GM21360 (cell line): ENCODE measurements at regions not wholly inside any gene's neighbourhood (a gene's known extent, or its start where the extent isn't known, plus 50 kb on each side); places are given as distances from the start of the nearest gene placed in this dataset.

ENCODE experiments used
- ATAC-seq: cut with Tn5 transposase; IDR thresholded peaks from one replicate; pipeline ENCODE4 v1.9.1; 2021; ENCODE audit warnings: mild to moderate bottlenecking, moderate library complexity; ENCODE audit not compliant: unreplicated experiment

DNA sequence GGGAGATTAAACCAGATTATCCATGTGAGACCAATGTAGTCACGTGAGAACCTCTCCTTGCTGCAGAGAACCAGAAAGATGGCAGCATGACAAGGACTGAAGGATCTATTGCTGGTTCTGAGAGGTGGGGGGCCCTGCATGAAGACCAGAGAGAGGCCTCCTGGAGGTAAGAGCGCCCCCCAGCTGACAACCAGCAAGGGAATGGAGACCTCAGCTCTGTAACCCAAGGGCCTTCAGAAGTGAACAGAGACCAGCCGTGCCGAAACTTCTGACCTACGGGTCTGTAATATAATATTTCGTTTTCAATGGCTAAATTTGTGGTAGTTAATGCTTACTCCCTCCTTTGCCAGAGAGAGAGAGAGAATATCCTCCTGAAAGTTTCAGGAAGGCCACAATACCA lies 524.1 kb upstream of the TBX3 start:
- ATAC-seq = no peak

DNA sequence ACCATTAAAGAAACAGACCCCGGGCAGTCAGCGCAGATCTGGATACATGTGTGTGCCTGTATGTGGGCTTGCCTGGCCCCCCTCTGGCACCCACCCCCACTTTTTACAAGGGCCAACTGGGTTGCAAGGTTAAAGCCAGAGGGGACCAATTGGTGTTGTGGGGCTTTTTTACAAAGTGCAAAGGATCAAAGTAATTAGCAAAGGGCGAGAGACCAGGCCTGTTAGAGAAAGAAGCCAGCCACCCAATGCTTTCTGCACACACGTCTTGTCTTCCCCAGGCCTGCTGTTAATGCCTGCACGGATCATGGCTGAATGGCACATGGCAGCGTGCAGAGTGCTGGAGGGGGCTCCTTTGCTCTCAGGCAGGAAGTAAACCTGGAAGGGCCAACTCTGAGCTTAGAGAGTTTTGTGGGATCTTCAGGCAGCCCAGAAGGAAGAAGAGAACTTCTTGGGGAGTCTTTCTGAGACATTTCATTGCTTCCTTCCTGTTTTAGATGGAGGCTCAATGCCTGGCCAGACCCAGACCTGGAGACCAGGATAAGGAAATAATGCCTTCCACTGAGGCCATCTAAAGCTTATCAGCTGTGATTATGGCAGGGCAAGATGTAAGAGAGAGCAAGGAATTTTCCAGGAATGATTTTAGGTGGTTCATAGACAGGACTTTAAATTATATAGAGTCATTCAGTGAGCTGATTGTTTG lies 523.4 kb upstream of the TBX3 start:
- no peak for ATAC-seq

DNA sequence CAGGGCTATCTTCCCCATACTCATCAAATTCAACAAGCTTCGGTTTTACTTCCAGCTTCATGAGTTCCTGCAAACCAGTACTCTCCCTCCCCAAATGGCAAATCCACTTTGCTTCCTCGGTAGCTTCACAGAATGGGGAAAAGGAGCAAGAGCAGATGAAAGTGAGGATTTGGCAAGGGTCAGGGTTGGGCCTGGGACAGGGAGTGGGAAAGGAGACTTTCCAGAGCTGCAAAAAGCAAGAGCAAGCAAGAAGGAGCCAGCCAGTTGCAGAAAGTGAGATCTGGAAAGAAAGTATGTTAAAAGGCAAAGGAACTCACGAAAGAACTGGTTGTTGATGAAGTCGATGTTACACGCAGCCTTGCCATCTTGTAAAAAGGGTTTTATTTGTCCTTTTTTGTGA lies 522.8 kb upstream of the TBX3 start:
- no peak for ATAC-seq

DNA sequence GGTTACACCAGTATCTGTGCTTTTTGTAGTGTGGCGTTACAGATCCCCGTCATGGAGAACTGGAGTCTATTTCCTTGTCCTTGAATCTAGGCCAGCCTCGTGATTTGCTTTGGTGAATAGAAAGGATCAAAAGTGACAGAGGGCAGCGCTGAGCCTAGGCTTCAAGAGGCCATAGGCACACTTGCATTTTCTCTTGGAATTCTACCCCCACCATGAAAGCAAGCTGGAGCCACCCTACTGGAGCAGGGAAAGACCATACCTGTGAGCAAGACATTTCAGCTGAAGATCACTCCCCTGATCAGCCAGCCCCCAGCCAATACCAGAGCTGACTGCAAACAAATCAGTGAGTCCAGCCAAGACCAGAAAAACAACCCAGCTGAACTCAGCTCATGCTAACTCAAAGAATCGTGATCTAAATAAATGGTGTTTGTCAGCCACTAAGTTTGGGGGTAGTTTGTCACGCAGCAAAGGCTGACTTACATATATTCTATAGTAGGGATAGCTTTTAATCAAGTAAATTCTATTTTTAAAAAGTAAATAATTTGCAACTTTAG lies 521.9 kb upstream of the TBX3 start:
- ATAC-seq = no peak

DNA sequence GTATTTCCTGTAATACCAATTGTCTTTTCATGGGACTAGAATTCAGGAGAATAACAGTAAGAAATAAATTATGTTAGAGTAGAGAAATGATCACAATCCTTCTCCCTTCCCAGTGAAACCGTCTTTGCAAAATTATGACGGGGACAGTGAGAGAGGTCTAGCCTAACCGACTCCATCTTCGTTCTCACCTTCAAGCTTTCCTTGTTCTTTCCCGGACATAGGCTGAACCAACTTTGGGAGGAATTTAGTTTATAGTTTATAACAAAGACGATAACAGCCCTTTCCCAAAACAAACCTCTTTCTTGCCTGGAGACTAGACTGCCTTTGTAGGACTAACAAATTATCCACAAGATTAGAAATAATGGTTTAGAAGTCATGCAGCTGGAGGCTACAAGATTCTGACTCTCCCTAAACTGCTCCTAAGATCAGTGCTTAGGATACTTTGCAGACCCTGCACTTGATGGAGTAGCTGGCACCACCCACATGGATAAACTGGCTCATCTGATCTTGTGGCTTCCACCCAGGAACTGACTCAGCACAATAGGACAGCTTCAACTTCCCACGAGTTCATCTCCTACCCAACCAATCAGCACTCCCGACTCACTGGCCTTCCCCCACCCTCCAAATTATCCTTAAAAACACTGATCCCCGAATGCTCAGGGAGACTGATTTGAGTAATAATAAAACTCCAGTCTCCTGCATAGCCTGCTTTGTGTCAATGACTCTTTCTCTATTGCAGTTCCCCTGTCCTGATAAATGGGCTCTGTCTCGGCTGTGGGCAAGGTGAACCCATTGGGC lies 521.2 kb upstream of the TBX3 start:
- ATAC-seq = no peak

DNA sequence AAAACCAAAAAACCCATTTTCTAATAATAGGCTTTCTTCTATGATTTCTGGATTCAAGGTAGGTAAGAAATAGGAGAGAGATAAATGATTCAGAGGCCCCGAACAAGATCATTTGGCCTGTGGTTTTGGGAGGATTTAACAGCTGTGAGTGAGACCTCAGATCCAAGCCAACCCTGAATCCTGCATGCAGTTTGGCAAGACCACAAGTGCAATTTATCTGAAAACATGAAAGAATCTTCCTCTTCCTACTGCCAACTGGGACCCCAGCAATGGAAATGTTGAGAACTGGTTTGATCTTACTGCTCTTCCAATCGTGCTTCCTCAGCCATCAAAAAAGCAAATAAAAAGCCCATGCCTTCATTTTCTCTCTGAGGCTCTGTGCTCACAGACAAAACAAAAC lies 519.7 kb upstream of the TBX3 start:
- no peak for ATAC-seq

DNA sequence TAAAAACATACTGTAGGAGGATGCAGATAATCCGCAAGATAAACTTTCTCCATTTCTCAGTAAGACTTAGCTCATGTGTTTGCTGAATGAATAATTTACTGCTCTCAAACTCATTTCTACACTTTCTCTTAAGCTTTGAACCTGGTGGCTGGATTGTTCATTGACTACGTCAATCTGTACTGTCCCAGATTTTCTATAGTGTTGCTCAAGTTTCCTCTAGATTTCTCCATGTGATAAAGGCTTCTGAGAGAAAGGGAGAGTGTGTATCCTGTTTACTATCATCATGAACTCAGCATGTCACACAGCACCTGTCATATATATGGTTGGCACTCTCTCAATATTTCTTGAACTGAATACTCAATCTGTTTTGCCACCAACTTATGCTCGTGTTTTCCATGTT lies 518.0 kb upstream of the TBX3 start:
- no peak for ATAC-seq

DNA sequence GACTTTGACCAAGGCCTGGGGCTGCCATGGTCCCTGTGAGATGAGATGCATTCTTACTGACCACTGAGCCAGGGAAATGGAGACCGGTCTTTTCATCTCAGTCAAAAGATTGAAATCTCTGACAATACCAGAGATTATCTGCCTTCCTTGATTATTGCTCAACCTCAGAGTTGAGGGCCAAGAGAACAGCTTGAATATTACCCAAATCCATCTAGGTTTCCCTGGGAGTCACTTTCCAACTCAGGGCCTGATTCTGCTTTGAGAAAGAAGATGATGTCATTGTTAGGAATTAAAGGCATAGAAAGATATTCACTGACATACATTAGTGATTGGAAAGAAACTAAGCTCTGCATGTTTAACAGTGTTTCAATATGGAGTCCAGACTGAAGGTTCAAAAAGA lies 515.9 kb upstream of the TBX3 start:
- ATAC-seq = no peak

DNA sequence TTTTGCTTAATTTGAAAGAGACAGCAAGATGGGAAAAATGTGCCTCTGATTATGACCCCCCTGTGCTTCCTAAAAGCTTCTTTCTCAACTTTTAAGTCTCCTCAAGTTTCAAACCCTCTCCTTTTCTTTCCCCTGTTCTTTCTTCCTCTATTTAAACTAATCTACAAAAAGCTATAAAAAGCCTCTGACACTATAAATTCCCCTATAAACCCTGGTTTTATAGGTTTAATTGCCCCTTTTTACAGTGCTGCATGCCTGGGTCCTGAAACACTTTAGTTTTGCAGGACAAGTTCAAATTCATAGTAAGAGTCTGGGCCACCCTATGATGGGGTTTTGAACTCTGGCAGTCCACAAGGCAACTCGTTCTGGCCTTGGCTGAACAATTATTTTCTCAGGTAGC lies 510.9 kb upstream of the TBX3 start:
- ATAC-seq = no peak

DNA sequence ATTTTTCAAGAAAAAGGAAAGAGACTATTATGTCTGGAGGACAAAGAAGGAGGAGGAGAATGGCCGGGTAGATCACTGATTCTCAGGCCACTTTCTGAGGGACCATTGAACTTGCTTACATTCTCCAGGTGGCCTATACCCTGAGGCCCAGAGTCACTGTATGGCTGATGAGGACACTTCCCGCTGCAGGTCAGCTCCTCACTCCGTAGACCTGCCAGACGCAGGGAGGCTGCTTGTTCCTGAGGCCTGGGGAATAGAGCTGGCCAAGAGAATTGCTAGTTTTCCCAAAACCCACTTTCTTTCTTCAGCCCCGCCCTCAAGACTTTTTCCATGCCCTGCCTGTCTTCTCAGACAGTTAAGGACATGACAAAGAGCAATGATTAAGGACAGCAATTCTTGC lies 510.5 kb upstream of the TBX3 start:
- ATAC-seq = no peak

DNA sequence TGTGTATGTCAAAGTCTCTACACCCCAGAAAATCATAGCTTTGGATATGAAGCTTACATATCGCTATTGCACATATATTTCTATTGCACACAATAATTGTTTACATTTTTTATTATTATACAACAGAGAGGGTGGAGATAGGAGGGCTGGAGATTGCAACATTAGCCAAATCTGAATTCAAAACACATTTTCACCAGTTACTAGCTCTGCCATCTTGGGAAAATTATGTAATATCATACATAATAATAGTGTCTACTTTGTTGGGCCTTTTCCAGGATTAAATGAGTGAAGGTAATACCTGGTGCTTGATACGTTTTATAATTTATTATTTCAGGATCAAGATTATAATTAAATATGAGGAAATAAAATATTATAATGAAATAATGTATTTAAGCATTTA lies 507.4 kb upstream of the TBX3 start:
- ATAC-seq = no peak

DNA sequence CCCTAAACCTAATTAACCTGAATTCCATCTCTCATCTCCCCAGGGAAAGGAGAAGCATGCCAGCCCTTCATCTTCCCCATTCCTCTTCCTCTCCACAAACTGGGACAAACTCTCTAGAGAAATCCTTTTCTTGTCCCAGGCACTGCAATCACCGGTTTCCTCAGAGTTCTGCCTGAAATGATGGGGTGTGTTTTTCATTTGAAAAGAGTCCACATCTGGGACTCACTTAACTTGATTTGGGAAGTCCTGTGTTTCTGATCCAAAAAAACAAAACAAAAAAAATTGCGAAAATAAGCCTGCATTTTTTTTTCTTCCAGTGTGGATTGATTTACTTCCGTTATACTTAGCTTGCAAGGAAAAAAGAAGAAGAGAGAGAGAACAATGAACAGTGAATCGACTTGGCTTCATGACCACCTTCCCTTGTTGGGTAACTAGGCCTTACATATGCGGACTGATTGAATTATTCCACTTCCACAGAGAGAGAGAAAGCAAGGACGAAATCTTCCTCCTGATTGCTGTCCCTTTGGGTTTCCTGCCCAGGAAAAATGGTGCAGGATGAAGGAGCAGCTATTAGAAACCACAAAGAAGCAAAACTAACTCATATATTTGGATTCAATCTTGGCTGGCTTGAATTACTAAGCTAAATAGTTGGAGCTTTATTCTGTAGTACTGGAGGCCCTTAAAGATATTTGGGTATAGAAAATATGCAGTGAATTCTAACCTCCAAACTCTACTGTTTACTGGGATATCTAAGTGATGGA lies 506.2 kb upstream of the TBX3 start:
- no peak for ATAC-seq

DNA sequence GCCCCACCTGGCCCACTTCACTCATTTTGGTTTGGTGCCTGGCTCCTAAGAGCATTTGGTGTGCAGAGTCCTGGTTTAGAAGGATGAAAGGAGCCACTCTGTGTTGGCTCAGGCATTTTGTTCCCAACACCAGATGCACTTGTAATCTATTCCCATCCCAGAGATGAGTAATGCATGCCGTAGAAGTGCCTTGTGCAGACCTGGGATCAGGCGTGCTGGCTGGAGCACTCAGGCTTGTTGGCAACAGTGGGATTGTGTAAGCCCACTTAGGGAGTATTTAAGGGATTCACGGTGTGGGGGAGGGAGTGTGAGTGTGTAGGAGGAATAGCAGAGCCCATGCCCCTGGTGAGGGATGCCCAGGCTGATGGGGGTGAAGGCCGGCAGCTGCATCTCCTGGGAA lies 501.5 kb upstream of the TBX3 start:
- ATAC-seq = no peak

DNA sequence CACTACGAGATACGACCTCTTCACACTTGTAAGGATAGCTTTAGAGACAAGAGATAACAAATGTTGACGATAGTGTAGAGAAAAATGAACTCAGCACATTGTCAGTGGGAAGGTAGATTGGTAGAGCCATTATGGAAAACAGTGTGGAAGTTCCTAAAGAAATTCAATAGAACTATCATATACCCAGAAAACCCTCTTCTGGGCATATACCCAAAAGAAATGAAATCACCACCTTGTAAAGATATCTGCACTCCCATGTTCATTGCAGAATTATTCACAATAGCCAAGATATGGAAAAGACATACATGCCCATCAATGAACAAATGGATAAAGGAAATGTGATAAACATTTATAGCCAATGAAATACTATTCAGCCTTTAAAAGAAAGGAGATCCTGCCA lies 499.8 kb upstream of the TBX3 start:
- no peak for ATAC-seq

DNA sequence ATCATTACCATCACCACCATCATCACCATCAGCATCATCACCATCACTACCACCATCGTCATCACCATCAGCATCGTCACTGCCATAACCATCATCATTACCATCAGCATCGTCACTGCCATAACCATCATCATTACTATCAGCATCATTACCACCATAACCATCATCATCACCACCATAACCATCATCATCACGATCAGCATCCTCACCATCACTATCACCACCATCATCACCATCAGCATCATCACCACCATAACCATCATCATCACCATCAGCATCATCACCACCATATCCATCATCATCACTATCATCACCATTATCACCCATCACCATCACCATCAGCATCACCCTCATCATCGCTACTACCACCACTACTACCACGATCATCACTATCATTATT lies 493.9 kb upstream of the TBX3 start:
- ATAC-seq = no peak

DNA sequence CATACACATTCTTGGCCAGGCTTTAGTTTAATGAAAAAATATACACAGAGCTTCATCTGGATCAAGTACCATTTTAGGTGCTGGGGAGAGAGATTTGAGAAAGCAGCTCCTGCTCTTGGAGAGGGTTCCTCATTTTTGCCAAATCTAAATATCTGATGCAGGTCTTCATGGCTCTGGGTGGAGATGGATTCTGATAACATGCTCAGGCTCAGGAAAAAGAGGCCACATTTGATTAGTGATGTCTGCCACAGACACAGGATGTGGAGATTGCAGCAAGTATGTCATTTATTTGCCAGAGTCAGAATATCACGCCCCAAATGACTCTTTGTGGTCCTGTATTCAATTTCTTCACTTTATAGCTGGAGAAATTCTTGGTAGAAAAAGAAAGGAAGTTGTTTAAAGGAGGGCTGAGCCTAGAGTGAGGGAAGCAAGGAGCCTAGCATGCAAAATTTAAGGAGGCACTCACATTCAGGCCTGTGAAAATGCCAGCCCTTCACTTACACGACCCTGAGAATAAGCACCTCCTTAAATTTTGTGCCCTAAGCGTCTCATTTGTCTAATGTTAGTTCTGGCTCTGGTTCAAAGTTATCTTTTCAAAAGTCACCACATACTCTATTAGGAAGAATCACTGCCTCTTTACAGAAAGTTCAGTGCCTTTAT lies 492.9 kb upstream of the TBX3 start:
- no peak for ATAC-seq

DNA sequence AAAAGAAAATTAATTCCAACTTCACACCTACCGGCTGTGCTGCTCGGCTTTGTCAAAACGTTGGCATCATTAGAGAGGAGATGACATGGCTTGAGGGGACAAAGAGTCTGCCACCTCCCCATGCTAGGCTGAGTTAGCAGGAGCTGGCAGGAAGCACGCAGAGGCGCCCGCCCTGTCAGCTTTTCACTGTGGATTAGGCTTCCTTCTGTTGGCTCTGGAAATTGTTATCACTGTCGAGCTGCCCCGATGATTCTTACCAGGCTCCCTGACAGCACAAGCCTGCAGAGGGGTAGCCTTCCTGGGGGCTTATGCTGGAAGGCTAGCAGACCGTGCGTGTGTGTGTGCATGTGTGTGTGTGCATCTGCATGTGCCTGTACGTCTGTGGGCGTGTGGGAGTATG lies 490.9 kb upstream of the TBX3 start:
- no peak for ATAC-seq

DNA sequence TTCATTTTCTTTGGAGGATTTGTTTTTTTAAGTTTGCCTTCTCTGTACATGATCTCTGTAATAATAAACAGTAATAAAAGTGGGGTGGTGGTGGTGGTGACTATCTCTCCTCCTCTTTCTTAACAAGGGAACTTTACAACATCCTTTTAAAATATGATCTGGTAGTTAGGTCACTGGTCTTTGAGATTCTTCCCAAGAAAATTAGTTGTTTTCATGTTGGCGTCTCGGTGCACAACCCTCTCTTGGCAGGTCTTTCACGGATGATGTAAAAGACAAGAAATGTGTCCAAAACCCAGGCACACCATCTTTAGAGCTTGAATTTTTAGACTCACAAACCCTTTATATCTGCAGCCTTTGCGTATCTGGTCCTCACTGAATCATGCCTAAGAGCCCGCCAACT lies 488.5 kb upstream of the TBX3 start:
- no peak for ATAC-seq

DNA sequence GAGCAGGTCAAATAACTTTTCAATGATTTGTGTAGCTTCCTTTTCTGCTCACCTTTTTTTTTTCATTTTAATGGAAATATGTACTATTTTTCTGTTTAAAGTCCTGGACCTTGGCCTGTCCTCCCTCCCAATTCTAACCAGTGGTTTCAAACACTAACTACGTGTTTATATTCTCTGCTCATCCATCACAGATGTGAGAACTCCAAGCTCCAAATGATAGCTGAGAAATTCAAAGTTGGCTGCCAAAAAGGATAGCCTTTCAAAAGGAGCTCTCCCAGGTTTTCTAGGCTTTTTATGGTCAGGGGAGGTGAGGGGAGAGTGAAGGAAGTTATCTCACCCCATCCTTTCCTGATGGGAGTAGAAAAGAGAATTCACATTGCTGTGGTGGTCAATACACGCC lies 486.0 kb upstream of the TBX3 start:
- no peak for ATAC-seq

DNA sequence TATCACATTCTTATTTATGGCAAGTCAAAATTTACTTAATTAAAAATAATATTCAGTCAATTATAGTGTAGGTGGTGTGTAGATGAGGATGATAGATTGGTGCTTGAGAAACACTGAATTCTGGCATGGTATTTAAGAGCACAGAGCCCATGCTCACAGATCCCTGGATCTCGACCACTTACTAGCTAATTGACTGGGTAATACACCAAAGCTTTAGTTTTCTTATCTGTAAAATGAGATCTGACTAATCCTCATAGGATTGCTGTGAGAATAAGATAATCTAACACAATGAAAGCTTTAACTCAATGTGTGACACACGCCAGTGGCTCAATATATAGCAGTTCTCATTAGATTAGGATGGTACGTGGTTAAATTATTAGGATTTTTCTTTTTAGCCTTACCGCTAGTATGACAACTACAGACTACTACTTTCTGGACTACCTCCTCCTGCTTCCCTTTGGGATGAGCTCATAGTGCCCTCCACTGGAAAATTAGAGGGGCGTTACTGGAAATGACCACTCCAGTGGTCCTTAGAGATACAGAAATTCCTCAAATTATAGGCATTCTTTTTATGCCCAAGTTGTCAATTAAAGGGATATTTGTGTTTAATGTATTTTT lies 482.8 kb upstream of the TBX3 start:
- ATAC-seq = no peak

DNA sequence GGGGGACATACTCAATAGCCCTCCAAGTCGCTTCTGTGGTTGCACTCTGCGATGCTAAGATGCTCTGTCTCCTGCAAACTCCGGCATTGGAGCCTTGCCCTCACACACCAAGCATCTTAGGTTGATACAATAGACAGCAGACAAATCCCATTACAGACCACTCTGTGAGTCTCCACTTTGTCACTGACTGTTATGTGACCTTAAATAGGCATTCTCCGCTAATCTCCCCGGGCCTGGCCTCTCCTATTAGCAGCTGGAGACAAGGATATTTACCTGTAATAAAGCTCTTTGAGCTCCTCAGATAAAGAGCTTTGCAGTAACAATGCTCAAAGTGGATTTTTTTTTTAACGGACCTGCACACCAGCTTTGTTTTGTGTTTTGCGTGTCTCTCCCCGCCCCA lies 479.7 kb upstream of the TBX3 start:
- no peak for ATAC-seq
